Uterus (tissue), 2 donors: ENCODE measurements at regions not wholly inside any gene's neighbourhood (a gene's known extent, or its start where the extent isn't known, plus 50 kb on each side); places are given as distances from the start of the nearest gene placed in this dataset.

ENCODE experiments used
- POLR2A ChIP-seq, 2 donors: fragments of 450-650 bp; IDR thresholded peaks; one replicate each; pipeline ENCODE4 v1.6.1; 2016; ENCODE audit warnings: antibody characterized with exemption in 2 of 2, mild to moderate bottlenecking in 1 of 2, moderate library complexity in 1 of 2
- TF ChIP-seq, protein P1 (sequence below), 4 experiments: fragments of 200-600 bp in 2 of 4; fragments of 450-650 bp in 2 of 4; sonication (generic) in 2 of 4; IDR thresholded peaks; one replicate each; pipeline ENCODE4 v1.5.1; 2016 to 2019; ENCODE audit warnings: antibody characterized with exemption in 4 of 4, mild to moderate bottlenecking in 2 of 4, moderate library complexity in 1 of 4

- TF ChIP-seq, protein P1, sequence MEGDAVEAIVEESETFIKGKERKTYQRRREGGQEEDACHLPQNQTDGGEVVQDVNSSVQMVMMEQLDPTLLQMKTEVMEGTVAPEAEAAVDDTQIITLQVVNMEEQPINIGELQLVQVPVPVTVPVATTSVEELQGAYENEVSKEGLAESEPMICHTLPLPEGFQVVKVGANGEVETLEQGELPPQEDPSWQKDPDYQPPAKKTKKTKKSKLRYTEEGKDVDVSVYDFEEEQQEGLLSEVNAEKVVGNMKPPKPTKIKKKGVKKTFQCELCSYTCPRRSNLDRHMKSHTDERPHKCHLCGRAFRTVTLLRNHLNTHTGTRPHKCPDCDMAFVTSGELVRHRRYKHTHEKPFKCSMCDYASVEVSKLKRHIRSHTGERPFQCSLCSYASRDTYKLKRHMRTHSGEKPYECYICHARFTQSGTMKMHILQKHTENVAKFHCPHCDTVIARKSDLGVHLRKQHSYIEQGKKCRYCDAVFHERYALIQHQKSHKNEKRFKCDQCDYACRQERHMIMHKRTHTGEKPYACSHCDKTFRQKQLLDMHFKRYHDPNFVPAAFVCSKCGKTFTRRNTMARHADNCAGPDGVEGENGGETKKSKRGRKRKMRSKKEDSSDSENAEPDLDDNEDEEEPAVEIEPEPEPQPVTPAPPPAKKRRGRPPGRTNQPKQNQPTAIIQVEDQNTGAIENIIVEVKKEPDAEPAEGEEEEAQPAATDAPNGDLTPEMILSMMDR (IDR thresholded peaks at IDR 0.05): no peak
- no peak for TF ChIP-seq POLR2A (IDR thresholded peaks at IDR 0.05)
Observed at GRCh38 chr6:91678679-91679446, 1092.0 kb upstream of the MAP3K7 start.
